Omental fat pad (tissue), 3 donors: ENCODE measurements at regions not wholly inside any gene's neighbourhood (a gene's known extent, or its start where the extent isn't known, plus 50 kb on each side); places are given as distances from the start of the nearest gene placed in this dataset.

ENCODE experiments used
- ATAC-seq: fragments of 150-250 bp; one replicate; pipeline ENCODE4 v1.9.1; 2016; ENCODE audit warnings: mild to moderate bottlenecking, moderate library complexity; ENCODE audit not compliant: low FRiP score
- DNase-seq: peaks from one replicate; pipeline ENCODE4 v3.0.0-alpha.2; 2019; ENCODE audit warnings: low spot score
- TF ChIP-seq, protein P1 (sequence below), 3 donors: fragments of 450-650 bp; IDR thresholded peaks; one replicate each; pipeline ENCODE4 v1.5.1; 2016 to 2017; ENCODE audit warnings: antibody characterized with exemption in 3 of 3, mild to moderate bottlenecking in 3 of 3, moderate library complexity in 2 of 3

DNA sequence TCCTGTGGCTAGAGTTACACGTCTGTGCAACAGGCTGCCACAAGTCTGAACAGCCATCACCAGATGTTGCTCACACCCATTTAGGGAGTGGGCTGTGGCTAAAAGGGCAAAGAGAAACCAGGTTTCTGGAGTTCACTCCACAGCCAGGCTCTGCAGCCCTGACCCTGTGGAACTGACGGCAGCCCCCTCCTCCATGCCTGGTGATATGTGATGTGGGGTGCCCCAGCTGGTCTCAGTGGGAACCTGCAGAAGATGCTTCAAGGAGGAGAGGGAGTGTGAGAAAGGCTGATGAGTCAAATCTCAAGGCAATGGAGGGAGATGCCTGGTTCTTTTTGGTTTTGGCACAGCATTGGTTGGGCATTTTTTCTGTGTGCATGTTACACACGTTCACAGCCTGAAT, 130.6 kb downstream of the TPRA1 start:
- no peak for DNase-seq
- TF ChIP-seq, protein P1, sequence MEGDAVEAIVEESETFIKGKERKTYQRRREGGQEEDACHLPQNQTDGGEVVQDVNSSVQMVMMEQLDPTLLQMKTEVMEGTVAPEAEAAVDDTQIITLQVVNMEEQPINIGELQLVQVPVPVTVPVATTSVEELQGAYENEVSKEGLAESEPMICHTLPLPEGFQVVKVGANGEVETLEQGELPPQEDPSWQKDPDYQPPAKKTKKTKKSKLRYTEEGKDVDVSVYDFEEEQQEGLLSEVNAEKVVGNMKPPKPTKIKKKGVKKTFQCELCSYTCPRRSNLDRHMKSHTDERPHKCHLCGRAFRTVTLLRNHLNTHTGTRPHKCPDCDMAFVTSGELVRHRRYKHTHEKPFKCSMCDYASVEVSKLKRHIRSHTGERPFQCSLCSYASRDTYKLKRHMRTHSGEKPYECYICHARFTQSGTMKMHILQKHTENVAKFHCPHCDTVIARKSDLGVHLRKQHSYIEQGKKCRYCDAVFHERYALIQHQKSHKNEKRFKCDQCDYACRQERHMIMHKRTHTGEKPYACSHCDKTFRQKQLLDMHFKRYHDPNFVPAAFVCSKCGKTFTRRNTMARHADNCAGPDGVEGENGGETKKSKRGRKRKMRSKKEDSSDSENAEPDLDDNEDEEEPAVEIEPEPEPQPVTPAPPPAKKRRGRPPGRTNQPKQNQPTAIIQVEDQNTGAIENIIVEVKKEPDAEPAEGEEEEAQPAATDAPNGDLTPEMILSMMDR (IDR thresholded peaks at IDR 0.05), result no peak
- no peak for ATAC-seq

DNA sequence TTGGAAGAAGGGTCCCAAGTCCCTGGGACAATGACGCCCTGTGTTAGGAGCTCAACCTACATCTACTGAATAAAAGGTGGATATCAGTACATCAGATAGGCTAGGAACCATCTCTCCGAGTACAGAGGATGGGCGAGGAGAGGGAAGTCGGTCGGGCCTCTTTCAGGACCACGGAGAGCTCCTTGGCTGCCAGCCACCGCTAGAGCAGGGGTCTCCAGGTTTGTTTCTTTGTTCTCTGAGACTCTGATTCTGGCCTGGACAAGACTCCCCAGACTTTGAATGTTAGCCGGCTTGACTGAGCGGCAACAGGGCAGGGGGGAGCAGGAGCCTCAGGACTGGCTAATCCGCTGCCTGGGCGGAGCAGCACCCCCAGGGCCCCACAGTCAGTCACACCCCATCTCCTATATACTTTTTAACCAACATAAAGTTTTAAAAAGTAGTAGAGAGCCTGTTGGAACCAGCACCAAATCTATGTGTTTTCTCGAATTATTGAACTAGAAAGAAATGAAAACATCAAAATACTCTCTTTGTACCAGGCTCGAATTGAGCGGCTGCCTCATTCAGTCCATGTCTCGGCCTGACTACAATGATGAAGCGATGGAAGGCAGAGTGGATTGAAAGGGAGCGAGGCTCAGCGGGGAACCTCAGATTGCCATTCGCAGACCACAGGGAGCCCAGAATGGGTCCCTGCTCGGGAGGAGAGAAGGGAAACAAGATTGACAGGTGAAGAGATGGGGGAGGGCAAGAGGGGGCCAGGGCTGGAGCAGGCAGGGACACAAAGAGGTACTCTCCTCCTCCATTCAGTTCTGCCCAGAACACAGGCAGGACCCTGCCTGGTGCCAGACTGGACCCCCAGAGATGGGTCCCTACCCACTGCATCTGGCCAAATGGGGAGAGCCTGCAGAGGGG, 131.6 kb downstream of the TPRA1 start:
- ATAC-seq, result no peak
- no peak for DNase-seq
- TF ChIP-seq, protein P1 (IDR thresholded peaks at IDR 0.05), result no peak

DNA sequence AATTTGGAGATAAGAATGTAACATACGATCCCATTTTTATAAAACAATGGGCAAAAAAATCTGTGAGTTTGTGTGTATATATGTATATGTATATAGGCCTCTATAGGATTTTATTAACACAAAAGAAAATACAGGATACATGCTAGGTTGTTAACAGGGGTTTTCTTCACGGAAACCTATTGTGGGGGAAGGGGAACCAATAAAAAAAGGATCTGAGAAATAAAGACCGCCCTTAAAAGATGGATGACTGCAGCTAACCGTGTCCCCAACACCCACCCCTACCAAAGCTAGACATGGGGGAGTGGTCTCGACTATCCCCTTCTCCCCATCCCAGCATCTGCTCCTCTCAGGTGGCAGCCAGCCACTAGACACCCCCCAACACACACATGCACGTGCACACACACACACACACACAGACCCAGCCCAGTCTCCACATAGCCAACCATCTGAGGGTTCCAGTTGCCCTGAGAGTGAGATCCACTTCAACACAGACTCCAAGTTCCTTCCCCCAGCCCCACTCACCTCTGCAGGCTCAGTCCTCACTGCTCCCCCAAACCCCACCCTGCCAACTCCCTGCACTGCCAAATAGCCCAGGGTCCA, 132.9 kb downstream of the TPRA1 start:
- TF ChIP-seq, protein P1 (IDR thresholded peaks at IDR 0.05), result no peak

DNA sequence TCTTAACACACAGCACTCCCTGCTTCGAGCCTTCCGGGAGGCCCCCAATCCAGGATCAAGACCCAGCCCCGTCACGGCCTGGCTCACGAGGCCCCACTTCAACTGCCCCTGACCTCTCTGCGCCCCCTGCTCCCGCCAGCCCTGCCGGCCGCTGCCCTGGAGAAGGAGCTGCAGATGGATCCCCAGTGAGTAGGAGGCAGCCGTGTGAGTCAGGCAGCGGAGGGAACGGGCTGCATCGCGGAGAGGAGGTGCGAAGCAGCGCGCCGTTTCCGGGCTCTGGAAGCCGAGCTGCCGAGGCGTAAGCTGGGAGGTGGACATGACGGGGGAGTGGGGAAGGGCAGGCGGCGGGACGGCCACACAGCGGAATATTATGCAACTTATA, 133.4 kb downstream of the TPRA1 start:
- TF ChIP-seq, protein P1 (IDR thresholded peaks at IDR 0.05), result no peak
- DNase-seq, result no peak
- peak; percentile 71 for ATAC-seq

More for the DNA sequence above, 132.9 kb downstream of the TPRA1 start:
- DNase-seq, result no peak
- ATAC-seq, result no peak

DNA sequence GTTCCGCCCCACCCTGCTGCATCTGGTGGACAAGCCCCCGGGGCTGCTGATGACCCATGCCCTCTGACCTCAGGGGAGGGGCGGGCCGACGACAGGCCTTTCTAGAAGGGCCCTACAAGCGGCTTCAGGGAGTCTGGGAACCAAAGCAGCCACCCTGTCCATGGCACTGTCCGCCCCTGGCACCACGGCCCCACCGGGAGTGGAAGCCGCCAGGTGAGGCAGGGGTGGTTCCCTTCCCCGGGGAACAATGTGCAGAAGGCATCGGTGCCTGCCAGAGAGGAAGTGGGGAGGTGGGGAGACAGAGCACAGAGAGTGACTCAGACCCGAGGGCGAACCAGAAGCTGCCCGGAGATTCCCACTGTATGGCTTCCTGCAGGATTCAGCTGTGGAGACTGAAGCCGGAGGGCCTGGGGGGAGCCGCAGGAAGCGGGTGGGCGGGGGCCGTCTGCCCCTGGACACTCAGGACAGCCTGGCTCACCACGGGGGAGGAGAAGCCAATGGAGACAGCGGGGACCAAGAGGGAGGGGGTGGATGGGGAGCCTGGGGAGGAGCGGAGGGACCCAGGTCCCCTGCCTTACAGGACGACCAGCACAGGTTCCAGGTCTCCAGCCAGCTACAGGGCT, 134.0 kb downstream of the TPRA1 start:
- ATAC-seq (peak; percentile 62), DNase-seq (no peak)
- TF ChIP-seq, protein P1 (IDR thresholded peaks at IDR 0.05), result no peak

DNA sequence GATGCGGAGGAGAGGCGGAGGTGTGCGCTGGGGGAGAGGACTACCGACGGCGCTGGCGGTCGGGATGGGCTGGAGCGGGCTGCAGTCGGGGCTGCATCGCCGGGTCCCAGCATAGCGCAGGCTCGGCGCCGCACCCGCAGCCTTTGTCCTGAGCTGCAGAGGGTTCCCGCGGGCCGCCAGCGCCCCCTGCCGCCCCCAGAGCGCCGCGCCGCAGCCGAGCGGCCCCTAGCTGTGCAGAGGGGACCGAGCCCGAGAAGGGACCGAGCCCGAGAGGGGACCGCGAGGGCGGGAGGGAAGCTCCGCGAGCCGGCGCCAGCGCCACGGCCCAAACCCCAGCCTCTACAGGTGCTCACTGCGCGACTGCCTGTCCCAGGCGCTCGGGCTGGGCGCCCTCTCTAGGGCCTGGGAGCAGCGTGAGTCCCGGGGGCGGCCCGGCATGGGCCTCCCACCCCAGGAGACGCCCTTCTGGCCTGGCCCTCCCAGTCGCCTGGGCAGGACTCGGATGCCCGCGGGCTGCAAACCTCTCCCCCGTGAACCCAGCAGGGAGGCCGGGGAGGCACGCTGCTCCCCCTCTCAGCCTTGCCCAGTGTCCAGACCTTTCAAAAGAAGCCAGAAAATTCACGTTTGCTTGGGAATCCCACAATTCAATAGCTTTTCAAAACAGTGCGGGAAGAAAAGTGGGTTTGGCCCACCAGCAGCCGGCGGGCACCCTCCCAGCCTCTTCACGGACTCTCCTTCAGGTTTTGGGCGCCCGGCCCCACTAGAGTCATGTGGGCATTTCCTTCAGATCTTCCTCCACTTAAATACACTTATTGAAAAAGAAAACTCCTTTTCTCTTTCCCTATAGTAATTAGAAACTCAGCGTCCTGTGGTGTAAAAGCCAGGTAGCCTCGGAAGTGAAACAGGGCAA, 134.7 kb downstream of the TPRA1 start:
- DNase-seq (no peak), ATAC-seq (peak; percentile 58)
- TF ChIP-seq, protein P1 (IDR thresholded peaks at IDR 0.05), result peak in 1 of 3 donors; percentile 24
